ENCODE measurements at regions not wholly inside any gene's neighbourhood (a gene's known extent, or its start where the extent isn't known, plus 50 kb on each side); places are given as distances from the start of the nearest gene placed in this dataset.

- WGBS, 2 donors: 88 to 92% methylated on average over 4 of the region's 4 CpGs
Observed at GRCh38 chr17:72183194-72183685, 62.4 kb downstream of the SOX9 start.

GRCh38 chr17:72184805-72185204, 64.0 kb downstream of the SOX9 start:
- 87 to 88% methylated on average over 6 of the region's 6 CpGs for WGBS, 2 donors
- DNase-seq: peak in 1 of 2 donors; percentile 39

More at GRCh38 chr17:72183194-72183685, 62.4 kb downstream of the SOX9 start:
- no peaks in the 10 kb centered on the region for H3K36me3 ChIP-seq
- DNase-seq: no peak
- no peak overlapping the region for H3K4me3 ChIP-seq (replicated peaks in 1 of 3)
- intact Hi-C loops (cut with DNase I): no loop called here
- TF ChIP-seq POLR2A (IDR thresholded peaks at IDR 0.05): no peak
- no peak for TF ChIP-seq CTCF (IDR thresholded peaks at IDR 0.05)
- H3K9me3 ChIP-seq: no peaks in the 10 kb centered on the region
- peaks cover 27 to 46% of the 10 kb centered on the region in 2 donors for H3K4me1 ChIP-seq
- H3K27me3 ChIP-seq: no peaks in the 10 kb centered on the region
- peak overlapping the region; percentile 84 to 91 (median 86) for H3K27ac ChIP-seq

GRCh38 chr17:72185564-72185963, 64.7 kb downstream of the SOX9 start:
- Histone ChIP-seq H3K27ac (no peak overlapping the region), H3K27me3 (no peaks in the 10 kb centered on the region), H3K4me1 (peaks cover 27 to 58% of the 10 kb centered on the region in 2 donors), H3K36me3 (no peaks in the 10 kb centered on the region), H3K4me3 (replicated peaks in 1 of 3) (no peak overlapping the region), H3K9me3 (no peaks in the 10 kb centered on the region)
- 35 to 43% methylated on average over 7 to 8 of the region's 8 CpGs for WGBS, 2 donors
- no peak for DNase-seq
- intact Hi-C loops (cut with DNase I): no loop called here
- no peak for TF ChIP-seq POLR2A (IDR thresholded peaks at IDR 0.05)
- no peak for TF ChIP-seq CTCF (IDR thresholded peaks at IDR 0.05)

More at GRCh38 chr17:72184805-72185204, 64.0 kb downstream of the SOX9 start:
- TF ChIP-seq CTCF (IDR thresholded peaks at IDR 0.05) (no peak), POLR2A (IDR thresholded peaks at IDR 0.05) (no peak)
- Histone ChIP-seq H3K4me3 (replicated peaks in 1 of 3) (no peak overlapping the region), H3K27ac (no peak overlapping the region), H3K4me1 (peaks cover 27 to 50% of the 10 kb centered on the region in 2 donors), H3K9me3 (no peaks in the 10 kb centered on the region), H3K27me3 (no peaks in the 10 kb centered on the region), H3K36me3 (no peaks in the 10 kb centered on the region)
- intact Hi-C loops (cut with DNase I): no loop called here

- Histone ChIP-seq H3K27ac (peak overlapping the region; percentile 65 to 71 (median 66)), H3K27me3 (no peaks in the 10 kb centered on the region), H3K9me3 (no peaks in the 10 kb centered on the region), H3K4me1 (peaks cover 18 to 47% of the 10 kb centered on the region in 2 donors), H3K4me3 (replicated peaks in 1 of 3) (no peak overlapping the region), H3K36me3 (no peaks in the 10 kb centered on the region)
- 9% methylated on average over 8 of the region's 8 CpGs for WGBS, 2 donors
- TF ChIP-seq CTCF (IDR thresholded peaks at IDR 0.05): no peak
- TF ChIP-seq POLR2A (IDR thresholded peaks at IDR 0.05): no peak
- intact Hi-C loops (cut with DNase I): no loop called here
- peak; percentile 81 to 83 for DNase-seq
Observed at GRCh38 chr17:72187556-72187955, 66.7 kb downstream of the SOX9 start.

GRCh38 chr17:72188801-72189200, 68.0 kb downstream of the SOX9 start:
- Histone ChIP-seq H3K27me3 (no peaks in the 10 kb centered on the region), H3K27ac (no peak overlapping the region), H3K4me3 (replicated peaks in 1 of 3) (no peak overlapping the region), H3K4me1 (peaks cover 10 to 37% of the 10 kb centered on the region in 2 donors), H3K9me3 (no peaks in the 10 kb centered on the region), H3K36me3 (no peaks in the 10 kb centered on the region)
- intact Hi-C loops (cut with DNase I): no loop called here
- WGBS, 2 donors: 95 to 96% methylated on average over 2 of the region's 2 CpGs
- no peak for TF ChIP-seq POLR2A (IDR thresholded peaks at IDR 0.05)
- no peak for TF ChIP-seq CTCF (IDR thresholded peaks at IDR 0.05)
- DNase-seq: no peak

Measured in thyroid gland (tissue), 4 donors.